ENCODE measurements at regions not wholly inside any gene's neighbourhood (a gene's known extent, or its start where the extent isn't known, plus 50 kb on each side); places are given as distances from the start of the nearest gene placed in this dataset.
"Not testable (repeated sequence)": the region's sequence is repeated elsewhere in the genome, so short reads cannot be mapped to it uniquely, and the experiment has no call there.

DNA sequence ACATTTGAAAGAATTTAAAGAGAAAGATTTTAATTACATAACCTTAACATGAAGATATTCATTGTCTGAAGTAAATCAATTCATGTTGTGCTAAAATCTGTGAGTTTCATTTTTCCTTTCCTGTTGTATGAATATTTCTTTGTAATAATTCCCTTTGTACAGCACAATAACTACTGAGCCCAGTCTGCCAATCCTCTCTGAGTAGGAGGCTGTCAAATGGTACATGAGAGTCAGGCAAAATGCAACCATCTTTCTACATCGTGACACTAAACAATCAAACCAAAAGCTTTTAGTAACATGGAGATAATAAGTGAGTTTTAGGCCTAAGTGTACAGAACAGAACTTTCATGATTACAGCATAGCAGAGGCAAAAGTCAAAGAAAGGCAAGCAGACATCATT lies 165.5 kb downstream of the PLPPR4 start:
- no peak overlapping the region for H3K27ac ChIP-seq
- H3K4me1 ChIP-seq (ENCODE audit: low read depth), result no peaks in the 10 kb centered on the region
- no peaks in the 10 kb centered on the region for H3K36me3 ChIP-seq
- H3K9me3 ChIP-seq (ENCODE audit: low read depth), result no peaks in the 10 kb centered on the region
- no peak for TF ChIP-seq CTCF (IDR thresholded peaks at IDR 0.05; ENCODE audit: low read depth, low read length)
- H3K4me3 ChIP-seq, result no peak overlapping the region
- no peaks in the 10 kb centered on the region for H3K27me3 ChIP-seq
- no peak for DNase-seq (ENCODE audit: low read depth in 1 of 2, low spot score in 1 of 2)

- H3K27me3 ChIP-seq, result no peaks in the 10 kb centered on the region
- no peaks in the 10 kb centered on the region for H3K36me3 ChIP-seq
- no peak overlapping the region for H3K4me3 ChIP-seq
- peak overlapping the region; percentile 87 for H3K27ac ChIP-seq
- no peaks in the 10 kb centered on the region for H3K9me3 ChIP-seq (ENCODE audit: low read depth)
- peaks cover 33% of the 10 kb centered on the region for H3K4me1 ChIP-seq (ENCODE audit: low read depth)
- no peak for DNase-seq (ENCODE audit: low read depth in 1 of 2, low spot score in 1 of 2)
- TF ChIP-seq CTCF (IDR thresholded peaks at IDR 0.05; ENCODE audit: low read depth, low read length), result no peak
These were observed 174.5 kb downstream of the PLPPR4 start for GRCh38 chr1:99438656-99439230.

DNA sequence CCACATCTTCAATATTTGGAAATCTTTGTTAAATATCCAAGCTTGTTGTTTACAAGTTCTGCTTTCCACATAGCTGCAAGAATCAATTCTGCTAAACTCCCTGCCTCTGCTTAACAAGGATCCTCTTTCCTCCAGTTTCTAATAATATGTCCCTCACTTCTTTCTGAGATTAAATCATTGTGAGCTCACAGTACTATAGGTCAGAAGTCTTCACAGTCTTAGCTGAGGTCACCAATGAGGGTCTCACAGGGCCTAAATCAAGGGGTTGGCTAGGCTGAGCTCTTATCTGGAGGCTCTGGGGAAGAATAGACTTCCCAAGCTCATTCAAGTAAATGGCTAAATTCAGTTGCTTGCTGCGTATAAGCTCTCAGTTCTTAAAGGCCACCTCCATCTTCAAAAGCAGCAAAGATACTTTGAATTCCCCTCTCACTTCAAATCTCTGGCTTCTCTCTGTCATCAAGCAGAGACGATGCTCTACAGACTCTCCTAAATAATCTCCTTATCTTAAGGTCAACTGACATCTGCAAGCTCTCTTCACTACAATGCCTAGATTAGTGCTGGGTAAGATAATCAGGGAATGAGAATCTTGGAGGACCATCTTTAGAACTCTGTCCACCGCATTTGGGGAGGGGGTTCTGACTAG lies 175.3 kb downstream of the PLPPR4 start:
- Histone ChIP-seq H3K4me1 (ENCODE audit: low read depth) (peaks cover 33% of the 10 kb centered on the region), H3K27me3 (no peaks in the 10 kb centered on the region), H3K4me3 (no peak overlapping the region), H3K9me3 (ENCODE audit: low read depth) (no peaks in the 10 kb centered on the region), H3K27ac (peak overlapping the region; percentile 87), H3K36me3 (no peaks in the 10 kb centered on the region)
- TF ChIP-seq CTCF (IDR thresholded peaks at IDR 0.05; ENCODE audit: low read depth, low read length), result no peak
- peak in 1 of 2 donors; percentile 30 for DNase-seq (ENCODE audit: low read depth in 1 of 2, low spot score in 1 of 2)

- H3K4me3 ChIP-seq, result no peak overlapping the region
- H3K36me3 ChIP-seq, result no peaks in the 10 kb centered on the region
- DNase-seq (ENCODE audit: low read depth in 1 of 2, low spot score in 1 of 2), result peak in 1 of 2 donors; percentile 17
- peaks cover 33% of the 10 kb centered on the region for H3K4me1 ChIP-seq (ENCODE audit: low read depth)
- H3K27me3 ChIP-seq, result no peaks in the 10 kb centered on the region
- no peaks in the 10 kb centered on the region for H3K9me3 ChIP-seq (ENCODE audit: low read depth)
- TF ChIP-seq CTCF (IDR thresholded peaks at IDR 0.05; ENCODE audit: low read depth, low read length), result no peak
- H3K27ac ChIP-seq, result peak overlapping the region; percentile 63
These were observed 177.2 kb downstream of the PLPPR4 start for GRCh38 chr1:99441299-99442095.

DNA sequence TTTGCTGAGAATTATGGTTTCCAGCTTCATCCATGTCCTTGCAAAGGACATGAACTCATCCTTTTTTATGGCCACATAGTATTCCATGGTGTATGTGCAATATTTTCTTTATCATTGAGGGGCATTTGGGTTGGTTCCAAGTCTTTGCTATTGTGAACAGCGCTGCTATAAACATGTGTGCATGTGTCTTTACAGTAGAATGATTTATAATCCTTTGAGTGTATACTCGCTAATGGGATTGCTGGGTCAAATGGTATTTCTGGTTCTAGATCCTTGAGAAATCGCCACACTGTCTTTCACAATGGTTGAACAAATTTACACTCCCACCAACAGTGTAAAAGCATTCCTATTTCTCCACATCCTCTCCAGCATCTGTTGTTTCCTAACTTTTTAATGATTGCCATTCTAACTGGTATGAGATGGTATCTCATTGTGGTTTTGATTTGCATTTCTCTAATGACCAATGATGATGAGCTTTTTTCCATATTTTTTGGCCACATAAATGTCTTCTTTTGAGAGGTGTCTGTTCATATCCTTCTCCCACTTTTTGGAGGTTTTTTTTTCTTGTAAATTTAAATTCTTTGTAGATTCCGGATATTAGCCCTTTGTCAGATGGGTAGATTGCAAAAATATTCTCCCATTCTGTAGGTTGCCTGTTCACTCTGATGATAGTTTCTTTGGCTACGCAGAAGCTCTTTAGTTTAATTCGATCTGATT lies 180.1 kb downstream of the PLPPR4 start:
- H3K27me3 ChIP-seq; H3K36me3 ChIP-seq; DNase-seq (ENCODE audit: low read depth in 1 of 2, low spot score in 1 of 2); H3K9me3 ChIP-seq (ENCODE audit: low read depth); H3K4me3 ChIP-seq; H3K27ac ChIP-seq: not testable (repeated sequence)
- H3K4me1 ChIP-seq (ENCODE audit: low read depth), result peaks cover 16% of the 10 kb centered on the region

Data from cardiac muscle cell (in vitro differentiated cells and primary cell).